GM21737 (cell line): ENCODE measurements at regions not wholly inside any gene's neighbourhood (a gene's known extent, or its start where the extent isn't known, plus 50 kb on each side); places are given as distances from the start of the nearest gene placed in this dataset.

Source experiments
- ATAC-seq: cut with Tn5 transposase; IDR thresholded peaks from one replicate; pipeline ENCODE4 v1.9.1; 2021; ENCODE audit warnings: mild to moderate bottlenecking, moderate library complexity; ENCODE audit not compliant: unreplicated experiment

DNA sequence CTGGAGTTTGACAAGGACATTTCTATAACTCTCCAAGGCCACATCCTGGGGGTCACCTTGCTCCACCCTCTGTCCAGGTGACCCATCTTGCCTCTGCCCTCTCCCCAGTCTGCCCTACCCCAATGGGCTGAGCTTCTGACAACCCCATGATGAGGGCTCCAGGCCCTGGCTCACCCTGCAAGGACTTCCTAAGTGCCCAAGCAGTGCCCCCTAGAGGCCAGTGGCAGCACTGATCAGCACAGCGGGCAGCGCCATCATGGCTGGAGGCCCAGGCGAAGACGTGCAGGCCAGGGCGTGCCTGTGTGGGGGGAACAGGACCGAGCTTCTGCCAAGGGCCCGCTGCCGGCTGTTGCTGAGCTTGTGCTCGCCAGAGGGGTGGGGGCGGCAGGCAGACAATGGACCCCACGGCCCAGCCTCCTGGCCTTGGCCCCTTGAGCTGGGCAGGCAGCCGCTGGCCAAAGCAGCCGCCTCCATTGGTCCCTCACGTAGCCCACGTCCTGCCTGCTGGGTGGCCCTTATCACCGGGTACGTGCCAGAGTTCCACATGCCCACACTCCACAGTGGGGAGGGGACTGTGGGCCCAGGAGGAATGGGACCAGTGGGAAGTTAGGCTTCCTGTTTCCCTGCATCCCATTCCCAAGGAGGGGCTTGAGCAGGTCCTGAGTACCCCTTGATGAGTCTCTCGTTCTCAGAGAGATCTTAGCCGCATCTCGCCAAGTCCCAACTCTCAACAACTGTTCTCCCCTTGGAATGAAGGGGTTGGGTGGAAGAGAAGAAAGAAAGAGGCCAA, 64.3 kb downstream of the MRPL14 start:
- no peak for ATAC-seq

DNA sequence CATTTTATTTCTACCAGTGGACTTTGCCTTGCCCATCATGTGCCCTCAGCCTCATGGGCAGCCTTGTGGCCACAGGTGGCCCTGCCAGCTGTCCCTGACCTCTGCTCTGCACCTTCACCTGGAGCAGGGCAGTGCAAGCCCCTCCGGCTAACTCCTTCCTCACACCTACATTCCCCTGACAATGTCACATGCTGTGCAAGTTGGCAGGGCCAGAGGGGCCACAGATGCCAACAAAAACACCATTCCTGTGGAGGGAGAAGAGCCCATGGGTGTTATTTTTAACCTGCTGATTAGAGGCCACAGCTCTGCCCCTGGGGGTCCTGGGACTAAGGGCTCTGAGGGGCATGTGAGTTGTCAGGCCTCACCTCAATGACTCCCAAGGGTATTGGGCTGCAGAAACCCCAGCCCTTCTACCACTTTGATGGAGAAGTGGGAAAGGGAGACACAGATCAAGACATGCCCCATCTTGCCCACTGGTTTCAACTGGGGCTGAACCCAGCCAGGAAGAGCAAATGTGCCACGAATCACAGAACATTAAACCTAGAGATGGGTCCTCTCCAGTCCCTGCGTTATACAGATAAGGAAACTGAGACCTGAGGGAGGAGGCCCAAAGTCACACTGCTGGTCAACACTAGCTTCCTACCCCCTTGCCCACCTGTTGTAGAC, 65.0 kb downstream of the MRPL14 start:
- no peak for ATAC-seq

DNA sequence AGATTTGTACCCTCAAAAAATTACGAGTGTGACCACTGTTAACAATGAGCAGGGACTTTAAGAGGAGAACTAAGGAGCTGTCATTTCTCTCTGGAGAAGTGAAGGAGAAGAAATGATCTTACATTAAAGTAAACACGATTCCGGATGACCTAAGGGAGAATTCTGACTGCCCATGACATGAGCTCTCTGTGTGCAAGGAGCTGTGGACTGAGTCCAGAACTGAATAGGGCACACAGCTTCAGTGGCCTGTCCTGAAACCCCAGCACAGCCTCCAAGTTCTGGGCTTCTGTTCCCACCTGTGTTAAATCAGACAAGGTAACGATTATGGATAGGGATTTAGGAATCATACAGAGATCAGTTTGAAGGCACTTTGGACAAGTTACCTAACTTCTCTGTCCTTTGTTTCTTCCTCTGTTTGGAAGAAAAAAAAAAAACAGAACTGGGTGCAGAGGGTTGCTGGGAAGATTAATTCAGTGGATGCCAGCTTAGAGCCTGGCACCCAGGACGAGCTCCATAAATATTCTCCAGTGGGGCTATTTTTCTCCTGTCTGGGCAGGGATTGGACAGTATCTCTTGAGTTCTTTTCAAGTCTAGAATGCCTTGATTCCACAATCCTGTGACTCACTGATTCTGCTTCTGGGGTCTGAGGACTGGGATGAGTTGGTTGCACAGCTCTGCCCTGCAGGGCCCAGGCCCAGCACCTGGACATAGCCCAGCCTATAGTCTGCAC, 65.7 kb downstream of the MRPL14 start:
- ATAC-seq: no peak

DNA sequence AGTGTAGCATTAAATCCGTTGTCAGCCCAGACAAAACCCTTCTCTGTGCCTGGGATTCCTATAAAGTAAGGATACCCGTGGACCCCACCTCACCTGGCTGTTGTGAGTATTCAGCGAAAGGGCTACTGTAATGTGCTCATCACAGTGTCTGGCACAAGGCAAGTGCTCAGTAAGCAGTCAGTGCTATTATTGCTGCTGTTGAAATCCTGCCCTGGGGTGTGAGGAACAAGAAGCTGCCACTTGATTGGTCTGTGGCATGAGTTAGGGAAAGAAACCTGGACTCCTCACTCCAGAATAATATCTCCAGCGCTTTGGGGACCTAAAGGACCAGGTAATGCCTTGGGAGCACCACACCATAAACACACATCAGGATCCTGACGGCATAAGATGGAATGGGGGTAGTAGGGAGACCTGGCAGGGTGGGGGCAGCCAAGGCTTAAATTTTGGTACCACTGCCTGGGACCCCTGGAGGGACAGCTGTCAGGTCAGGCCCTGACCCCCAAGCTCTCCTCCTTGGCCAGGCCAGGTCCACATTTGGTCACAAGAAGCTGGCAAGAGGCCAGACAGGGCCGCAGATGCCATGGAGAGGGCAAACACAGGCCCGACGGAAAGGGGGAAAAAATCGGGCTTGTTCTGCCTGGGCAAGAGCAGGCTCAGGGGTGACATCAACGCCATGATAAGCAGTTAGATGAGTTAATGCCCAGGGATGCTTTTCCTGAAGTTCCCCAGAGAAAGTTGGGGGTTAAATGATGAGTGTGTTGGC, 66.5 kb downstream of the MRPL14 start:
- no peak for ATAC-seq

DNA sequence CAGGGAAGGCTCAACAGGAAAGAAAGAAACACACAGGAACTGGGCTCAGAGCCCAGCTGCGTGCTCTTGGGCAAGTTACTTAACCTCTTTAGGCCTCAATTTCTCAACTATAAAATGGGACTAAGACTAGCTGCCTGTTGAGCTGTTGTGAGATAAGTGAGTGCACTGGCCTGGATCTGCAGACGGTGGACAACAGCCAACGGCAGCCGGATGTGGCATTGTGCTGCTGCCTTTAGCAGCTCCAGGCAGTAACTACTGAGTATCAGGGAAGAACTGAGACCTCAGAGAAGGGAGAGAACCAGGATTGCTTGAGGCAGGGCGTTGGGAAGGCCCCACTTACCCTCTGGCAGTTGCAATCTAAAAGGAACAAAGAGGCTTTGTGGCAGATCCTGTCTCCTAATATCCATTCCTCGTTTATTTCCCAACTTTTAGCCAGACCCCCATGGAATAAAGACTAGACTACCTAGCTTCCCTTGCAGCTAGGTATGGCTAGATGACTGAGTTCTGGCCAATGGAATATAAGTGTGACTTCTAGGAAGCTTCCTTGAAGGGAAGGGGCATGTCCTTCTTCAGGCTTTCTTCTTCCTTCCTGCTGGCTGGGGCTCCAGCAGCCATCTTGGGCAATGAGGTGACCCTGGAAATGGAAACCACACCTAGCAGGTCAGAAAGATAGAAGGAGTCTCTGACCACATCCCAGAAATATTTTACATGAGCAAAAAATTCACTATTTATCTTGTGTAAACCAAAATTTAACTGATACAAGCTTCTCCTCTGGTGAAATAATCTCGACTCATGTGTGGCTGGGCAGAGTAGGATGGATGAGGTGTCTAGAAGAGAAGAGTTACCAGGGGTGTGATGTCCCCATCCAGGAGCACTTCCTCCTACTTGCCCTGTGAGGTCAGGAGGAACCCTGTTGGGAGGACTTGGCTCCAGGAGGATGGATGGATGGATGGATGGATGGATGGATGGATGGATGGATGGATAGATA, 67.6 kb downstream of the MRPL14 start:
- ATAC-seq: no peak

DNA sequence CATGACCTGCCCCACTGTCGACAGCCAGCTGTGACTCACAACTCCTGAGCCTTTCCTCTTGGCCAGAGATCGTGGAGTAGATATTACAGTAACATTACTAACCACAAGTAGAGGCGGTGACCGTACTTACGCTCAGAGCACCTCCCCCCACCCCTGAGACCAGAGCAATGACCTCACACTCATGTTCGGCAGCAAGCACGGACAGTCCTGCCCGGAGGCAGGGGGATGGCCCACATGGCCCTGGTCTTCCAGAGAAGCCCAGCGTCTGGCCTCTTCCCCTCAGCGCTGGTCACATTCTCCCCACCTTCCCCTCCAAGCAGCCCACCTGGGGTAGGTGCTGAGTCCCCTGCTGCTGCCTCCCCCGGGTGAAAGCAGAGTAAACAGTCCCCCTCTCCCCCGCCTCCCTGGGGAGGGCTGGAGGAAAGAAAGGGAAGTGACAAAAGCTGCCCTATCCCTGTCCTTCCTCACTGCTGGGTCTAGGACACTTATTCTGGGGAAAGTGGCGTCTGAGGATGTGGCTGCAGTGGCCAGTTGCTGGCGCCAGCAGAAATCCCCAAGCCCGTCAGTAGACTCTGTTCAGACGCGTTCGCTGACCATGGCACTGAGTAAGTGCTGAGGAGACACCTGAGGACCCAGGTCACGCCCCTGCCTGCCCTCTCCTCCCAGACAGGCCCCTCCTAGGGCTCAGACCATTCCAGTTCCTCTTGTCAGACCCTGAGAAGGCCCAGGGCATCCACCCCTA, 68.5 kb downstream of the MRPL14 start:
- no peak for ATAC-seq

DNA sequence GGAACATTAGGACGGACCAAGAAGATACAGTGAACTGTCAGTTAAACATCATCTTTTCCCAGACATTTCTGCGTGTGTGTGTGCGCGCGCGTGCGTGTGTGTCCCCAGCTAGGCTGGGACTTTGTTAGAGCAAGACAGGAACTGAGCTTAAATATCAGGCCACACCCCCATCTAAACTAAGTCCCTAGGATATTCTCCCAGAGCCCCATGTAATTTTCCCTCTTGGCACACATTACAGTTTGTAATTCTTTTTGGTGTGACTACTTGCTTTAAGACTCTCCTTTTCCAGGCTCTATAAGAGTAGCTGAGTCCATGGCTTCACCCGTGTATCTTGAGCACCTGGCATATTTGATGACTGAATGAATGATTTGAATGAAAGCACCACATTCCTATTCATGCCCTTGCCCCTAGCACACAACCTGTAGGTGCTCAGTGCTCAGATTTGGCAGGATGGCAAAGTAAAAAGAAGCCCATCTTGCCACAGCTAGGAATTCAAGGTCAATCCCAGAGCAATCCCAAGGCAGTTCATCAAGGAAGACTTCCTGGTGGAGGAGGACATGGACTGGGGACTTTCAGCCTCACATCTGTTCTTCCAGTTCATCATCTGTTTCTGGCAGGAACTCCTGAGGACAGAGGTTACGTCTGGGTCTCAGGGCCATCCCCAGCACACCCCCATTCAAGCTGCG, 69.2 kb downstream of the MRPL14 start:
- ATAC-seq: no peak

DNA sequence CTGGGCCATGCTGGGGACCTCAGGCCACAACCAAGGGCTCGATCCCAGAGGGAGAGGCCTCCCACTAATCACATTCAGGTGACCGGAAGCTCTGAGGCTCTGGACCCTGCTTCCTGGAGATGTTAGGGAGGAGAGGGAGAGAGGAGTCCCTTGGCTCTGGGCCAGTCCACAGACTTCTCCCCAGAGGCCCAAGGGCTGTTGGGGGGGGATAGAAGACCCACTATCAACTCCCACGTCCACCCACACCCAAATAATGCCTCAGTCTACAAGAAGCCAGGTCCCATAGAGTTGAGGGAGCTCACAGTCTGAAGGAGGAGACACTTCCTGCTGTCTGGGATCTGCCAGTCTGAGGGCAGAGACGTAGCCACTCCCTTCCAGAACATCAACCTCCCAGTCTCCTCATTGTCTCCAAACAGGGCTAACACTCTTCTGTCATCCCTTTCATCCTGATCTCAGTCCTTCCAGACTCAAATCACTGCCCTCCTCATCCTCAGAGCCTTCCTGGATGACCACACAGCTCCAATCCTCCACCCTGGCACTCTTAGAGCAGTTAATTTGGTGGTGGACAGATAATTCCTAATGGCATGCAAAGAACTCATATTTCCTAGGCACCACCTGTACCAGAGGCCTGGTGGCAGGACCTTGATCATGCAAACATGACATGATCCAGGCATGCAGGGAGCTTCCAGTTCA, 69.9 kb downstream of the MRPL14 start:
- no peak for ATAC-seq

DNA sequence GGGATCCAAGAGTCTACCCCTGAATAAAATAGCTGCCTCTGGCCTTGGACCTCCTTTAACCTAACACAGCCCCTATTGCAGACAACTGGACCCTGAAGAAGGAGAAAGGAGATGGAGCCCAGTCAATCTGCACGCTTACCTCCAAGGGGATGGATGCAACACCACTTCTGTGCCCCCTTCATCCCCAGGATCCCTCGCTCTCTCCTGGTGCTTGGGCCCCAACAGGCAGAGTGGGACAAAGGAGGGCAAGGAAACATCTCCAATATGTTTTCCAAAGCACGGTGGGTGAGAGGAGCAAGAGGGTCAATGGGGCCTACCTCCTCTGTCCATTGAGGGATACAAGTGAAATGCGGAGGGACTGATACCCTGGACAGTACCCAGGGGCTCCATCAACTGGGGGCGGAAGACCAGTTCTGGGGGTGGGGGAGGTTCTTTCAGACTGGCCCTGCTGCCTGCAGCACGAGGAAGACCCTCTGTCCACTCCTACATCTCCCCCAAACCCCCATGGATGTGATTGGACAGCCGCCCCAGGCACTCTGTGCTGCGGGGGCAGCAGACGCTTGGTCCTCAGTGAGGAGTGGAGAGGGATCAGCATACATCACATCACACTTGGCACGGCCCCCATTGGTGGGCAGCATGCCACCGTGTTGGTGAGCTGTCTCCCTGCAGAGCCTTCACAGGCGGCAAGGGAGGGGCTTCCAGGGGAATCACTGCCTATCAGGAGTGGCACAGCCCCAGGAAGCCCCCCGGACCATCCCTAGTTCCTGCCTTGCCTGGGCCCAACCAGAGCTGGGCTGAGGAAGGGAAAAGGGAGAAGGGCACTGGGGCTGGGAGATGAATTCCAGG, 70.6 kb downstream of the MRPL14 start:
- ATAC-seq: no peak

DNA sequence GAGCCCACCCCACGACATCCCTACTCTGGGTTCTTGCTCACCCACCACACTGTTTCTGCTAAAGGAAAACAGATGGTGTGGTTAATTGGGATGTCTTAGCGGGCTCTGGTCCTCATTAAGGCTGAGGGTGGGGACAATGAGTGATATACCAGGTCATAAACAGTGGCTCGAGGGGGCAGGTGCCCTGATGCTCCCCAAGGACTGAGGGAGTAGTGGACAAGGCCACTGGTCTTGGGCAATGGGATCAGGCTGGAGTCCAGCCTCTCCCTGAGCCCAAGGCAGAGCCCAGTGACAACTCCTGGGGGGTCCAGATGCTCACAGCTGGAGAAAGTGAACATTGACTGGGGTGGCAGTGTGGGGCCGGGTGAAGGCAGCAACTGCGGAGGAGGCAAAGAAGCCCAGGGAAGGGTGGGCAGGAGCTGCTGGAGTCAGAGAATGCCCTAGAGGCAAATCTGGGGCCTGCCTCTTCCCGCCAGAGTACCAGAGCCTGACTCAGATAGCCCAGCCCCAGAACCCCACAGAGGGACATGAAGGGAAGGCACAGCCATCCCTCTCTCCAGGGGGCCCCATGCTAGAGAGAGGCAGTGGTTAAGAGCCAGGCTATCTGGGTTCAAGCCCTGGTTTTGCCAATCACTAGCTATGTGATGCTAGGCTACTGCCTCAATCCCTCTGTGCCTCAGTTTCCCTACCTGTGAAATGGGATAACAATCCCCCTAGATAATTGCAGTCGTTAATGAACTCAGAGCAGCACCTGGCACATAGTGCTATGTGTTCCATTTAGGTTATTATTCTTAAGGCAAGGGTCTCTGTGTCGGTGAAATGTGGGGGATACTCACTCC, 72.3 kb downstream of the MRPL14 start:
- no peak for ATAC-seq

DNA sequence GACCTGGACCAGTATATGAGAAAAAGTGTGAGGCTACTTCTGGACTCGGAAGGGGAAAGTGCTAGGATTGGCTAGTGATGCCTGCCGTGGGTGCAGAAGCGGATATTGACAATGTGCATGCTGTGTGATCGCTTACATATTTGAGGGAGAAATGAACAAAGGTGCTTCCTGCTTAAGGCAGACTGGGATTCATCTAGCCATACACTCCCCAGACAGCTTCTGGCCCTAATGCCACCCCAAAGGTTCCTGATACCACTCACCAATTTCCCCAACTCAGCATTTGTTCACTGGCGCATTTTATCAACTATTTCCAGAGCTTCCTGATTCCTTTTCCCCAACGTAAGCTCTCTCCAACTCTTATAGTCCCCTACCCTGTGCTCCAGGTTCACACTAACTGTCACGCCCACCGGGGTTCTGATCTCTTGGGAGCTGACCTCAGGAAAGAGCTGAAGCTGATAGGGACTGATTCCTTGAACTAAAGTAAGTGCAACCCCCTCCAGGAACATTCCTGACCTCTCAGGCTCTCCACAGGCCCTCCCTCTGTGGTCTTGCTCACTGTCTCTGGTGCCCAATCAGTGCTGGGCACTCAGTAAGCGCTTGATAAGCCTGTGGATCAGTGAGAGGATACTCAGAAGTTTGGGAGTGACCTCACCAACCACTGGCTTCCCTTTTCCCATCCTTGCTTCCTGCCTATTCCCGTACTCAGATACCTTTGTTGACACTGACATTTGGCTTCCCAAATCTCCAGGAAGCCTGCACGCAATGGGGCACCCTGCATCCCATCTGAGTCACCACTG, 73.3 kb downstream of the MRPL14 start:
- no peak for ATAC-seq

DNA sequence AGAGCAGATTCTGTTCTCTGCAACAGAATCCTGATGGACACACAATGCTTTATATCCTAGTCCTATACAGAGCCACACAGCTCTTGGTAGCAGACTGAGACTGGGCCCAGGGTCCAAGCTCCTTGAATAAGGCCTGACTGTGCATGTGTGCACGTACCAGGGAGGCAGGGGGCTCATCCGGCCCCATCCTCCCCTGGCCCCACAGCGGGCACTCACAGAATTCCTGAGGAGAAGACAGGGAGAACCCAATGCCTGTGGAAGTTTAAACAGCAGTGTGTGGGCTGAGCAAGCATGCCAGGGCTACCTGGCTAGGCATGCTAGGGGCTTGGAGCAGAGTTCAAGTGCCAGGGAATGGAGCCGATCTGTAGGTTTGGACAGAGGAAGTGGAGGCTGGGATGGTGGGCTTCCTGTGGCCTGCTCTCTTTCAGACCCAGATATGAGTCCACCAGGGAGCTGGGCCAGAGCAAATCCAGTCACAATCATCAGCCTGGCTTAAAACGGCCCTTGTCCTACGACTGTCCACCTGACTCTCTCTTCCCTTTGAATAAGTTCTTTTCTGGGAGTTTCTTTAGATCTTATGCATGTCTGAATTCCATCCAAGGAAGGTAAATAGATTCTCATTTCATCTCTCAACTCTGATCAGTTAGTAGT, 74.0 kb downstream of the MRPL14 start:
- no peak for ATAC-seq

DNA sequence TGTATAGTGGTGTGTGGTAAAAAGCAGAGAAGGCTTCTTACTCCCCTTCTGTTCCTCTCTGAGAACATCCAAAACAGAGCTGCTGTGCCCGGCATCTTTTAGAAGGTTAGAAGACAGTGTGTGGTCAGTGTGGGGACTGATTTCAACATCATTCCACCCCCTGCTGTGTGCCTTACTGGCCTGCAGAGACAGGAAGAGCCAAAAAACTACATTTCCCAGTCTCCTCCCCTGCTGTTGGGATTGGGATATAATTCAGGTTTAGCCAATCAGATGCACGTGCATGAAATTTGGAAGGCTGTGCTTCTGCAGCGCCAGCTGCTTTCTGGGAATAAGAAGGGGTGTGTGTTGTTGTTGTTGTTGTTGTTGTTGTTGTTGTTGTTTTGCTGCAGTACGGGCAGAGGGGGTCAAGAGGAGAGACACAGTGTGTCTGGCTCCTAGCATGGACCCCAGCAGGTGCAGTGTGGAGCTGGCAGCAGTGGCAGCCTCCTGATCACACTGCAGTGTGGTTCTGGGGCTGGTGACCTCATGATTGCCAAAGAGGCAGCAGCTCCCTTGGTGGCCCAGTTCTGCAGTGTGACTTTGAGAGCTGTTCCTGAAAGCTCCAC, 74.7 kb downstream of the MRPL14 start:
- no peak for ATAC-seq

DNA sequence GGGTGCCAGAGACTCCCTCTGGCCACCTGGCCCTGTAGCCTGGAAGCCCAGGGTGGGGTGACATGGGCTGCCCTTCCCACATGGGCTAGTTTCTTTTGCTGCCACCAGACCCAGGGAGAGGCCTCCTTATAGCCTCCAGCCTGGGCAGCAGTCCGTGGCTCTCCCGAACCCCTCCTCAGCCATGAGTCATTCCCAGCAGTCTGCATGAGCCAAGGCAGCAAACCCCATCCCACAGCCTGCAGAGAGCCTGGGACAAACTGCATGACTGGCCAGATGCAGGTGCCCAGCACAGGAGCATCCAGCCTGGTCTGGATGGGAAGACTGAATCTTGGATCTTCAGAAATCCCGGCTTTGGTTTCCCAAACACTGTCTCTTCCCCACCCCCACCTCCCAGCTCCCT, 75.7 kb downstream of the MRPL14 start:
- no peak for ATAC-seq
